Smooth muscle cell (in vitro differentiated cells): ENCODE measurements at regions not wholly inside any gene's neighbourhood (a gene's known extent, or its start where the extent isn't known, plus 50 kb on each side); places are given as distances from the start of the nearest gene placed in this dataset.

Experiments used
- DNase-seq: peaks from one replicate; lab custom pipeline; 2025; ENCODE audit not compliant: unreplicated experiment; lab: John Stamatoyannopoulos, UW
- H2AFZ ChIP-seq: fragments of 200-600 bp; sonication (generic); 2 replicates; pipeline ENCODE4 v1.6.0; 2016; ENCODE audit warnings: antibody characterized with exemption, low read depth, mild to moderate bottlenecking
- H3F3A ChIP-seq: fragments of 200-600 bp; sonication (generic); 2 replicates; pipeline ENCODE4 v1.6.0; 2017; ENCODE audit warnings: antibody characterized with exemption, low read depth
- H3K27ac ChIP-seq: fragments of 200-600 bp; sonication (generic); 2 replicates; pipeline ENCODE4 v1.5.1; 2016; ENCODE audit warnings: low read depth, mild to moderate bottlenecking
- H3K27me3 ChIP-seq: fragments of 200-600 bp; sonication (generic); 2 replicates; pipeline ENCODE4 v1.6.1; 2016; ENCODE audit warnings: low read depth, mild to moderate bottlenecking
- H3K36me3 ChIP-seq: fragments of 200-600 bp; sonication (generic); 2 replicates; pipeline ENCODE4 v1.5.1; 2016; ENCODE audit warnings: low read depth
- H3K4me1 ChIP-seq: fragments of 200-600 bp; sonication (generic); 2 replicates; pipeline ENCODE4 v1.5.1; 2016; ENCODE audit warnings: low read depth
- H3K4me2 ChIP-seq: fragments of 200-600 bp; sonication (generic); 2 replicates; pipeline ENCODE4 v1.6.0; 2016; ENCODE audit warnings: mild to moderate bottlenecking
- H3K4me3 ChIP-seq: fragments of 200-600 bp; sonication (generic); 2 replicates; pipeline ENCODE4 v1.5.1; 2016; ENCODE audit warnings: mild to moderate bottlenecking
- H3K79me2 ChIP-seq: fragments of 200-600 bp; sonication (generic); 2 replicates; pipeline ENCODE4 v1.6.0; 2016; ENCODE audit warnings: low read depth, mild to moderate bottlenecking
- H3K9ac ChIP-seq: fragments of 200-600 bp; sonication (generic); 2 replicates; pipeline ENCODE4 v1.6.0; 2016; ENCODE audit warnings: low read depth
- H3K9me3 ChIP-seq: fragments of 200-600 bp; sonication (generic); replicated peaks from 2 replicates; pipeline ENCODE4 v1.5.1; 2016; ENCODE audit warnings: low read depth
- H4K20me1 ChIP-seq: fragments of 200-600 bp; sonication (generic); 2 replicates; pipeline ENCODE4 v1.6.0; 2016; ENCODE audit warnings: low read depth
- whole genome bisulfite sequencing: methylation state at CpG from one replicate; pipeline ENCODE4 v1.1.7; 2016; ENCODE audit warnings: low lambda C conversion rate; 5-methylcytosine and 5-hydroxymethylcytosine counted together
- TF ChIP-seq, protein P1 (sequence below): fragments of 200-600 bp; sonication (generic); IDR thresholded peaks from 2 replicates; pipeline ENCODE4 v1.5.1; 2017; ENCODE audit warnings: borderline replicate concordance, mild to moderate bottlenecking, antibody characterized with exemption; ENCODE audit not compliant: insufficient read depth, poor library complexity, severe bottlenecking

GRCh38 chr6:23173234-23173633, 603.9 kb downstream of the HDGFL1 start:
- no peaks in the 10 kb centered on the region for H4K20me1 ChIP-seq
- H3K79me2 ChIP-seq, result no peaks in the 10 kb centered on the region
- H3F3A ChIP-seq, result peaks cover 13% of the 10 kb centered on the region
- no peaks in the 10 kb centered on the region for H3K4me1 ChIP-seq
- WGBS, result 60% methylated on average over 3 of the region's 3 CpGs
- peak overlapping the region; percentile 63 for H3K4me2 ChIP-seq
- H2AFZ ChIP-seq, result peak overlapping the region; percentile 35
- no peak overlapping the region for H3K9ac ChIP-seq
- no peaks in the 10 kb centered on the region for H3K9me3 ChIP-seq
- no peak overlapping the region for H3K4me3 ChIP-seq
- no peaks in the 10 kb centered on the region for H3K36me3 ChIP-seq
- no peaks in the 10 kb centered on the region for H3K27me3 ChIP-seq
- no peak for DNase-seq
- peak overlapping the region; percentile 92 for H3K27ac ChIP-seq
- TF ChIP-seq, protein P1, sequence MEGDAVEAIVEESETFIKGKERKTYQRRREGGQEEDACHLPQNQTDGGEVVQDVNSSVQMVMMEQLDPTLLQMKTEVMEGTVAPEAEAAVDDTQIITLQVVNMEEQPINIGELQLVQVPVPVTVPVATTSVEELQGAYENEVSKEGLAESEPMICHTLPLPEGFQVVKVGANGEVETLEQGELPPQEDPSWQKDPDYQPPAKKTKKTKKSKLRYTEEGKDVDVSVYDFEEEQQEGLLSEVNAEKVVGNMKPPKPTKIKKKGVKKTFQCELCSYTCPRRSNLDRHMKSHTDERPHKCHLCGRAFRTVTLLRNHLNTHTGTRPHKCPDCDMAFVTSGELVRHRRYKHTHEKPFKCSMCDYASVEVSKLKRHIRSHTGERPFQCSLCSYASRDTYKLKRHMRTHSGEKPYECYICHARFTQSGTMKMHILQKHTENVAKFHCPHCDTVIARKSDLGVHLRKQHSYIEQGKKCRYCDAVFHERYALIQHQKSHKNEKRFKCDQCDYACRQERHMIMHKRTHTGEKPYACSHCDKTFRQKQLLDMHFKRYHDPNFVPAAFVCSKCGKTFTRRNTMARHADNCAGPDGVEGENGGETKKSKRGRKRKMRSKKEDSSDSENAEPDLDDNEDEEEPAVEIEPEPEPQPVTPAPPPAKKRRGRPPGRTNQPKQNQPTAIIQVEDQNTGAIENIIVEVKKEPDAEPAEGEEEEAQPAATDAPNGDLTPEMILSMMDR, result no peak

DNA sequence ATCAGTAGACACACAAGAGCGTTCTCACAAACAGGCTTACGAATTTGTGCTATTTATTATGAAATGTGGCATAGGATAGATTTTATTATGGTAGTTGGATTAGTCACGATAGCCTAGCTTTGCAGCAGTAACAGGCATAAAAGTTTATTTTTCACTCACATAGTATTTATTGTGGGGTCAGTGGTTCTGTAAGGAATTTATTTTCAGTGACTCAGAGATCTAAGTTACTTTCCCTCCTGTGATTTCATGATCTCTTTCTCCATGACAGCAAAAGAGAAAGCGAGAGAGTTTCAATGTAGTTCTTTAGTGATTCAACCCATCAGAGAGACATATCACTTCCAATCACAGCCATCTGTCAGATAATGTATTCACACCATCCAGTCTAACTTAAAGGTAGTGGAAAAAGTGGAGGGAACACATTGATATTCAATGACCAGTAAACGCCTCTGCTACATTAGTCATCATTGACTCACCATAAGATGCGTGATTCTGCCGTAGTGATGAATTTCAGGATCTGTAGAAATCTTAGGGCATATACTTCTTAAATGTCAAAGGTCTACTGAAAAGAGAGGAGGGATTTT, 605.5 kb downstream of the HDGFL1 start:
- Histone ChIP-seq H3K36me3 (no peaks in the 10 kb centered on the region), H3K27ac (peak overlapping the region; percentile 92), H3K4me3 (no peak overlapping the region), H3K4me1 (no peaks in the 10 kb centered on the region), H4K20me1 (no peaks in the 10 kb centered on the region), H3K9ac (peak overlapping the region; percentile 76), H3K79me2 (no peaks in the 10 kb centered on the region), H3K27me3 (no peaks in the 10 kb centered on the region), H3F3A (peaks cover 13% of the 10 kb centered on the region), H2AFZ (peak overlapping the region; percentile 32), H3K4me2 (peak overlapping the region; percentile 63), H3K9me3 (no peaks in the 10 kb centered on the region)
- DNase-seq, result no peak
- TF ChIP-seq, protein P1, result no peak
- WGBS, result 15% methylated on average over 7 of the region's 7 CpGs

- no peaks in the 10 kb centered on the region for H3K36me3 ChIP-seq
- H3K27me3 ChIP-seq, result no peaks in the 10 kb centered on the region
- WGBS, result 63% methylated on average over 2 of the region's 2 CpGs
- TF ChIP-seq, protein P1, result no peak
- H3K79me2 ChIP-seq, result no peaks in the 10 kb centered on the region
- no peaks in the 10 kb centered on the region for H3K9me3 ChIP-seq
- H3K9ac ChIP-seq, result peak overlapping the region; percentile 76
- peak overlapping the region; percentile 63 for H3K4me2 ChIP-seq
- no peak for DNase-seq
- no peaks in the 10 kb centered on the region for H4K20me1 ChIP-seq
- peak overlapping the region; percentile 92 for H3K27ac ChIP-seq
- H3K4me1 ChIP-seq, result peaks cover under 1% of the 10 kb centered on the region
- peaks cover 13% of the 10 kb centered on the region for H3F3A ChIP-seq
- no peak overlapping the region for H3K4me3 ChIP-seq
- no peak overlapping the region for H2AFZ ChIP-seq
Measured at GRCh38 chr6:23175391-23175790, 606.0 kb downstream of the HDGFL1 start.

GRCh38 chr6:23176471-23176870, 607.1 kb downstream of the HDGFL1 start:
- 71% methylated on average over 8 of the region's 8 CpGs for WGBS

More at GRCh38 chr6:23176471-23176870, 607.1 kb downstream of the HDGFL1 start:
- H3K9ac ChIP-seq, result peak overlapping the region; percentile 76
- no peaks in the 10 kb centered on the region for H3K27me3 ChIP-seq
- peaks cover 13% of the 10 kb centered on the region for H3F3A ChIP-seq
- H2AFZ ChIP-seq, result peak overlapping the region; percentile 2
- peak overlapping the region; percentile 32 for H3K4me2 ChIP-seq
- DNase-seq, result no peak
- TF ChIP-seq, protein P1, result no peak
- H3K4me1 ChIP-seq, result peaks cover 11% of the 10 kb centered on the region
- H3K36me3 ChIP-seq, result no peaks in the 10 kb centered on the region
- peak overlapping the region; percentile 3 for H3K4me3 ChIP-seq
- H3K27ac ChIP-seq, result peak overlapping the region; percentile 92
- H4K20me1 ChIP-seq, result no peaks in the 10 kb centered on the region
- no peaks in the 10 kb centered on the region for H3K79me2 ChIP-seq
- no peaks in the 10 kb centered on the region for H3K9me3 ChIP-seq
